Ishikawa (cell line): ENCODE measurements at regions not wholly inside any gene's neighbourhood (a gene's known extent, or its start where the extent isn't known, plus 50 kb on each side); places are given as distances from the start of the nearest gene placed in this dataset.

Source experiments
- CEBPB ChIP-seq: IDR thresholded peaks from 2 replicates; pipeline ENCODE4 v1.6.1; 2012
- CREB1 ChIP-seq: IDR thresholded peaks from 2 replicates; pipeline ENCODE4 v1.6.1; 2012; ENCODE audit warnings: low read depth
- EP300 ChIP-seq: IDR thresholded peaks from 2 replicates; pipeline ENCODE4 v1.6.1; 2012; ENCODE audit warnings: borderline replicate concordance

DNA sequence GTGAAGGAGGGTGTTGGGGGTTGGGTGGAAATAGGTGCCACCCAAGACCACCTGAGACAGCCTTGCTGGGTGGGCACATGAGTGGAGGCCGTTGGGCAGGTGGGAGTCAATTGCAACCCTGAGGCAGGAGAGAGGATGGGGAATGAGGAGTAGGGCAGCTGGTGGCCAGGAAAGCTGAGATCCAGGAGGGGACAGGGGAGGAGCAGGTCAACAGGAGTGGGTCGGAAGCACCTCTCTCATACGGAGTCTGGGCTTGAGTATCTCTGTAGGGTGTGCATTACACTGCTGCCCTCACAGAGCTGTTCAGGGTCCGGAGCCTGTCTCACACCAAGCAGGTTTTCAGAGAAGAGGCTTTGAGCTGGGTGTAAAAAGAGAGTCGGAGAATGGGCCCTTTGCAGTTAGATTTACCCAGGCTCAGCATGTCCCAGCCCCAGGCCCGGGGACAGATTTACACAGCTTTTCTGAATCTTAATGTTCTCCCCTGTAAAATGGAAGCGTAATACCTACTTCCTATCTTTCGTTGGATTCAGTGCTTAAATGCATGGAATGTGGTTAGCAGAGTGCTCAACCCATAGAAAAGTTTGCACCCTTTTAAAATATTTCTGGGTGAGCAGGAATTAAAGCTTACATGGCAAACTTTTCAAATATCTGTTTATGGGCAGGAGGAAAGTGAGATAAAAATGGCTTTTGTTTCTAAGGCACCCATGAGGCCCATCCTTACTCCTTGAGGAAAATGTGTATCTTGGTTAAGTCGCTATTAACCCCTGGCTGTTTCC lies 144.0 kb upstream of the MYCN start:
- no peak for TF ChIP-seq CREB1
- no peak for TF ChIP-seq CEBPB
- no peak for TF ChIP-seq EP300
